GM12891 (cell line): ENCODE measurements at regions not wholly inside any gene's neighbourhood (a gene's known extent, or its start where the extent isn't known, plus 50 kb on each side); places are given as distances from the start of the nearest gene placed in this dataset.

Experiments used
- PAX5 ChIP-seq: IDR thresholded peaks from 2 replicates; pipeline ENCODE4 v1.6.1; 2011; ENCODE audit warnings: low read length, moderate library complexity, mild to moderate bottlenecking; ENCODE audit not compliant: insufficient read depth, severe bottlenecking
- POLR2A ChIP-seq: IDR thresholded peaks from 2 replicates; pipeline ENCODE4 v1.6.1; 2011; ENCODE audit warnings: low read depth, low read length, control low read depth
- POLR2AphosphoS5 ChIP-seq: IDR thresholded peaks from 2 replicates; pipeline ENCODE4 v1.6.1; 2011; ENCODE audit warnings: low read depth, low read length, control low read depth
- POU2F2 ChIP-seq: IDR thresholded peaks from 2 replicates; pipeline ENCODE4 v1.6.1; 2011; ENCODE audit warnings: low read depth, mild to moderate bottlenecking, control low read depth, low read length, moderate library complexity
- SPI1 ChIP-seq: IDR thresholded peaks from 2 replicates; pipeline ENCODE4 v1.6.1; 2011; ENCODE audit warnings: low read depth, low read length, control low read depth
- TAF1 ChIP-seq: IDR thresholded peaks from 2 replicates; pipeline ENCODE4 v1.6.1; 2011; ENCODE audit warnings: low read depth, low read length, control low read depth

DNA sequence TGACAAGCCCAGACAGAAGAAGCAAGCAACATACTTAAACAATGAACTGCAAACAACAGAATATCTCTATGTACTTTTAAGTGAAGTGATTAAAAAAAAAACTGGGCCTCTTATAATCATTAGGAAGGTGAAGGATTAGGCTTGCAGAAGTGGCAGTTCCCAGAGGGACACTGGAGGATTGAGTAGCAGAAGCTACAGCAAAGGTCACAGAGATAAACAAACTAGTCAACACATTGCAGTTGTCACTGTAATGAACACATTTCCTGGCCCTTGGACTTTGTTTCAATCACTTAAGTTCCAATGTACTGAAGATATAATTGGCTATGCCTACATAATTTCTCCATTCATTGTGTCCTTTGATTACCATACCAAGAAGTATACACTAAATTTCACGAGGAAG, 1498.8 kb downstream of the SLITRK5 start:
- TF ChIP-seq POLR2A (no peak), POLR2AphosphoS5 (no peak), TAF1 (no peak), POU2F2 (no peak), PAX5 (no peak), SPI1 (no peak)
